ENCODE measurements at regions not wholly inside any gene's neighbourhood (a gene's known extent, or its start where the extent isn't known, plus 50 kb on each side); places are given as distances from the start of the nearest gene placed in this dataset.
A peak's percentile ranks its signal among the peaks of the same experiment; 100 is the strongest.
"Not testable (repeated sequence)": the region's sequence is repeated elsewhere in the genome, so short reads cannot be mapped to it uniquely, and the experiment has no call there.

DNA sequence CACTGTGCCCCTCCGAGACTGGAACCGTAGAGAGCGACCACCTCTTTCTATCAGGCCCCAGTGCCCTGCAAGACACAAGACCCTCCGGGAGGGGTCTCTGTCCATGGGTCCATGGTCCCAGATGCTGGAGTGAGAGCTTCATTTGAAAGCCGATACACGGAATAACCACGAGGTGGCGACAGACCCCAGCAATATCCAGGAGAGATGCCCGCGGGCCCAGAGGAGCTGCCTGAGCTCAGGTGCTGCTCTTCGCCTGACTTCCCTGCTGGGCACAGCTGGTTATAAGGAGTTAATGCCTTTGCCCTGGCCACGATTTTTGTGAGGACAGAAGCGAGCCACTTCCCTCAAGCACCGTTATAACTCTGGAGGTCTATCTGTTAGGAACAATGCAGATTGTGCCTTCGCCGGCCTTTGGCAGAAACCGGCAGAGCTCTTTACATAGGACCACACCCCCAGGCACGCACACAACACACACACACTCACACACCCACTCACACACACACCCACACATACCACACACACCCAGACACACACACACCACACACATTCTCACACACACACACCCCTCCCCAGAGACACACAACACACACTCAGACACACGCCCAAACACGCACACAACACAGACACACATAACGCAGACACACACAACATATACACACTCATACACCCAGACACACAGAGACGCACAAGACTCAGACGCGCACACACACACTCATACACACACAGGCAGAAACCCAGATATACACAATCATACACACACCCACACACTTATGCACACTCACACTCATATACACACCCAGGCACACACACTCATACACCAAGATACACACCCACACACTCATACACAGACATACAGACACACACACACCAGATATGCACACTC lies 436.4 kb downstream of the SOX9 start:
- peak; percentile 34 for DNase-seq (ENCODE audit: low spot score)

DNA sequence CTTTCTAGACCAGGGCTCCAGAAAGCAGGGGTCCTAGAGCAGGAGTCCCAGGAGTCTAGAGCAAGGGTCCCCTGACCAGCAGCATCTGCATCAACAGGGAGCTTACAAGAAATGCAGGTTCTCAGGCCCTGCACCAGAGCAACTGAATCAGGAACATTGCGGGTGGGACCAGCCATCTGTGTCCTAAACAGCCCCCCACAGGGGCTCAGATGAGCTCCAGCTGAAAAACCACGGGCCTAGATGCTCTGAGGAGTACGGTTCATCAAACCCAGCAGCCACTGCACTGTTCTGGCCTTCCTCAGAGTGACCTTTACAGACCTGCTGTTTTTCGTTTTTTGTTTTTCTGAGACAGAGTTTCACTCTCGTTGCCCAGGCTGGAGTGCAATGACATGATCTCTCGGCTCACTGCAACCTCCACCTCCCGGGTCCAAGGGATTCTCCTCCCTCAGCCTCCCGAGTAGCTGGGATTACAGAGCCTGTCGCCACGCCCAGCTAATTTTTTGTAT lies 438.2 kb downstream of the SOX9 start:
- DNase-seq (ENCODE audit: low spot score): no peak

GRCh38 chr17:72560303-72561247 lies 439.8 kb downstream of the SOX9 start:
- DNase-seq (ENCODE audit: low spot score): peak; percentile 53

DNA sequence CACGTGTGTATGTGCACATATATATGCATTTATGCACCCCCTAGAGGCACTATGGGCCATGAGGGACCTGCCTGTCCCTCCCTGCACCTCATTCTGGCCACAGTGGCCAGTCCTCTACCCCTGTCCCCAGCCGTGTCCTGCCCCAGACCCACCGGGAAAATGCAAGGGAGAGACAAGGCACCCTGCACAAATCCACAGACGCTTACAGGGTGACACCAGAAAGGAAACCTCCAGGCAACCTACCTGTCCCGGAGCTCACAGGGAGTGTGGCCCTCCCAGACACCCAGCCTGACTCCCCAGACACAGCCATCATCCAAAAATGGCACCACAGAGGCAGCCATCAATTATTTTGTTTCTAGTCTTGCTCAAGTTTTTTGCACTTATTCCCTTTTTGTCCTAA lies 440.4 kb downstream of the SOX9 start:
- DNase-seq (ENCODE audit: low spot score): no peak

GRCh38 chr17:72561680-72562079 lies 440.9 kb downstream of the SOX9 start:
- no peak for DNase-seq (ENCODE audit: low spot score)

DNA sequence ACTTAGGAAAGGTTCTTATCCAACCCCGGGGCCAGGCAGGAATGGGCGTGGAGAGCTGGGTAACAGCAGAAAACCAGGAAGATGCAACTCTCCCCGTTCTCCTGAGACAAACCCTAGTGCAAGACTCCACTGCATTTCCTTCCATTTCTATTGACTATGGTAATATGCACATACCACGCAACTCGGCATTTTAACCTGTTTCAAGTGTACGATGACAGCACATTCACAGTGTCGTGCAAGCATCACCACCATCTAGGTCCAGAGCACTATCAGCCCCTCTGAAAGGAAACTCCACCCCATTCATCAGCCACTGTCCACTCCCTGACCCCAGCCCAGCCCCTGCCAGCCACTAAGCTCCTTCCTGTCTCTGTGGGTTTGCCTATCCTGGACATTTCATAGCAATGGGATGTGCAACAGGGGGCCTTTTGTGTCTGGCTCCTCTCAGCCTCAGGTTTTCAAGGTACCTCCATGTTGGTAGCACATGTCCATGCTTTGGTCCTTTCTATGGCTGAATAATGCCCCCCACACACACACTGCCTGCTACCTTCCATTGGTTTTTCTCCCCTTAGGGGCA lies 441.9 kb downstream of the SOX9 start:
- no peak for DNase-seq (ENCODE audit: low spot score)

DNA sequence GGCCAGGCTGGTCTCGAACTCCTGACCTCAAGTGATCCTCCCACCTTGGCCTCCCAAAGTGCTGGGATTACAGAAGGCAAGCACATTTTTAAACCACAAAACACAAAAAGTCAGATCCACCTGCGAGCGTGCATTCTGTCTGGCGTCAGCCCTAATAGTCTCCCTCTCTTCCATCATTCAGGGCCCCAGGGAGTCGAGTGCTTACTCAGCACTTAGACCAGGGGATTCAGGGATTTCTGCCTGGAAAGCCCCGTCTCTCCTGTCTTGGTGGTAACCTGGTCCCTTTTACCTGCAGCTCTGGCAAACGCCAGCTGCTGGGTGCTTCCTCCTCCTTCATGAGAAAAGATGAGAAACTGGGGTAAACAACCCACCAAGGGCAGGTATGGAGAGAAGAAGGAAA lies 443.1 kb downstream of the SOX9 start:
- DNase-seq (ENCODE audit: low spot score): no peak

- DNase-seq (ENCODE audit: low spot score): no peak
Measured at GRCh38 chr17:72565006-72565405, 444.2 kb downstream of the SOX9 start.

DNA sequence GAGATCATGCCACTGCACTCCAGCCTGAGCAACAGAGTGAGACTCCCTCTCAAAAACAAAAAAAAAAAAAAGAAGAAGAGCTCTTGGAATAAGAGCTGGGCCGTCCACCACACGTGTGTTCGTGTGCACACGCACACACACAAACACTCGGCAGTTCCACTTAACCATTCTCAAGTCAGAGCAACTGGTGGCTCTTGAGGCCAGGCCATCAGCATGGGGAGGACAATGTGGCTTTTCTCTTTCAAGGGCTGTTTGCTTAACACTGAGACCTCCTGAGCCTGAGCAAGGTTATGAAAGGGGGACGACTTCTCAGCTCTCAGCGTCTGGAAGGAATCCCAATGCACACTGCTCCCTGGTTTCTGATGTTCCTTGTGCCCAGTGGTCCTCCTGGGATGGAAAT lies 444.9 kb downstream of the SOX9 start:
- DNase-seq (ENCODE audit: low spot score): no peak

DNA sequence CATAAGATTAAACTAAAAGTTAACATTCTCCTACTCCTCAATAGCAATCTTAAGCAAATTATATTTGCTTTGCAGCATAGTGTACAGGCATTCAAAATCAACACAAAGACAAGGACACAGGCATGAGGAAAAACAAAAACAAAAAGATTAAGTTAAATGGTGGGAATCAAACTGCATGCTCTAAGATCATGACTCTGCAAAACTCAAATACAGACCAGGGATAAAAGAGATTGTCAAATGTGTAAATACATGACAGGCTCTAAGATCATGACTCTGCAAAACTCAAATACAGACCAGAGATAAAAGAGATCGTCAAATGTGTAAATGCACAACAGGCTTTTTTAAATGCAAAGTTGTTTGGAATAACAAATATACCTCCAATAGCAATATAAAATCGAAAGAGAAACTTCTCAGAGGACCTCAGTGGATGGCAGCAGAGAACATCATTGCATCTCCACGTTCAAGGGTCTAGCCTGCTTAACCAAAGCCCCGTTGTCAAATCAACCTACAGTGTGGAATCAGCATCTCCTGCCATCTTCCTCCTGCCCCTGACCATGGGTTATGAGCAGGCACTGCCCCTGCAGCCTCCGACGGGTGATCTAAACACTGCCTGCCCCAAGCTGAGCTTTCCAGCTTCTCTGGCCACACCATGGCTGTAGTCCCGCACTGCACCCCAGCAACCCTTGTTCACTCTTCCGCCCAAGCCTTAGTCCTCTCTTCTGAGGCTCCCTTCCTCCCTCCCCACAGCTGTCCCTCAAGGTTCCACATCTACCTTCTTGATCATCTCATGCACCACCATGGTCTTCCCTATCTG lies 446.1 kb downstream of the SOX9 start:
- no peak for DNase-seq (ENCODE audit: low spot score)

DNA sequence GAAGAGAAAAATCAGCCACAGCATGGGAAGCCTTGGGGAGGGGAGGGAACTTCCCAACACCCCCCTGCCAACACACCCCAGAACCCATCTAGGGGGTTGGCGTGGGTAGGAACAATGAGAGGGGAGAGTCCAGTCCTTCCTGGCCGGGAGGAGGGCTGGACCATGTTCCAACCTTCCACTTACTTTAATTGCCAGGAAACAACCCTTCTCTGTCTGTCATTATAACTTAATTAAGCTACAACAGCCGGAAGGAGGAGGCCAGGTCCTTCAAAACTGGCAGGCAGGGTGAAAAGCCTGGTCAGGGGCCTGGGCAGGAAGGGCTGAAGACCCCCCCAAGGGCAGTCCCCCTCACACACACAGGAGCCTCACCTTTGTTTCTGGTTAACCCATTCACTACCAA lies 447.0 kb downstream of the SOX9 start:
- no peak for DNase-seq (ENCODE audit: low spot score)

DNA sequence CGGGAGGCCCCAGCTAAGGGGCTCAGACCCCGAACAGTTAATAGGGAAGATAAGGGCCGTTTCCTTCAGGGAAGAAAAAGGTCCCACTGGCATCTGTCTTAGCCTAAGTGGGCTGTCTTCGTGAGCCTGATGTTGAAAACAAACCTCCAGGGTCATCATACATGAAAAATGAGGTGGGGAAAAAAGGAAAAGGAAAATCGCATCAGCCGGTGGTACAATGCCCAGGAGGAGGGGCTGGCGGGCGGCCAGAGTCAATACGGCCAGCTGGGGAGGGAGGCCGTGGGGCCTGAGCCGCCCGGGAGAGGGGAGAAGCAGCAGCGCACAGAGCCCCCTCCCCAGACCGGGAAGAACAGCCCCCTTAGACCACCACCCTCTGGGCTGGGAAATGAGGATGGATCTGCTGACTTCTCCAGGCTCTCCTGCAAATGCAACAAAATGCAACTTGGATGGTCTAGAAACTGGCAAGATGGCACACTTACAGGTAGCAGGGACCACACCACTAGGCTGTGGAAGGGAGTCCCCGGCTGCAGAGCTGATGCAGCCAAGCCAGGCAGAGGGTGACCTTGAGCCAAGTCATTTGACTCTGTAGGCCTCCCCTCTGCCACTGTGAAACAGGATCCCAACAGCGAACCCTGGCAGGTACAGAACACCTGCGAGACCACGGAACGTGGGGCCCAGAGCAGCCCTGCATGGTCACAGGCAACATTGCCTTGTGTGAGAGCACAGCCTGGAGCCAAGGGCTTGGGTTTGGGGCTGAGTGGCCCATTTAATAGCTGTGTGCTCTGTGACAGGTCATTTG lies 448.5 kb downstream of the SOX9 start:
- no peak for DNase-seq (ENCODE audit: low spot score)

- no peak for DNase-seq (ENCODE audit: low spot score)
Measured at GRCh38 chr17:72571813-72572396, 451.1 kb downstream of the SOX9 start.

DNA sequence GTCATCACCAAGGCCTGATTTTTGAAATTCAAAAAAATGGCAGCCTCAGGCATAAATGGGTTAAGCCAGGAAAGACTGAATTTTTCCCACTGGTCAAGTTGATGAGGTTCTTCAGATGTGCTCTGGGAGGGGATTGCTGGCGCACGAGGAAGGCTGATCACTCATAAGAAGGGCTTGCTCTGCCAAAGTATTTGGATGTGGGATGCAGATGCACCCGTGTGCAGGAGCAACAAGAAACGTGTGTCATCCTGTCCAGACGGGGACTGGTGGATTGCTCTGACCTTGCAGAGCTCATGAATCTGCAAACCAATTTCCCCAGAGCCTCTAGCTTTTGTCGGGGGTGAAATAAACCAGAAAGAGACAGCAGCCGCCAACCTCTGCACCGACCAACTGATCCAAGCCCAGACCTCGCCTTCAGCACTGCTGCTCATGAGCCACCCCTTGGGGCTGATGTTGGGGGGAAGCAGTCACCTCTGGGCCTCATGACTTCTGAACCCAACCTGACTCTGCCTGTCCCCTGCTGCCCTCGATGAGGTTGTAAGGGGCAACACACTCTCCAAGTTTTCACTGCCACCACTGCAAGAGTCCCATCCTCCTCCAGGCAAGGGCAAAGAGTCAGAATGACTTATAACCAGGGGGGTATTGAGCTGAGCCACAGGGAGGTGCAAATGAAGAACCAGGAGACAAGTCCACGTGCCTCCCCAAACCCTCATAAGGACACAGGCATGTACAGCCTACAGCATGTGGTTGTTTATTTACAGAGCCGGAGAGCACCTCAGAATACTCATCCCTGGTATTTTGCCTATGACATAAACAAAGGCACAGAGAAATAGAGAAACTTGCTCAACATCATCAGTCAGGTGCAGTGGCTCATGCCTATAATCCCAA lies 452.0 kb downstream of the SOX9 start:
- DNase-seq (ENCODE audit: low spot score): no peak

- DNase-seq (ENCODE audit: low spot score): not testable (repeated sequence)
Measured at GRCh38 chr17:72573492-72573801, 452.6 kb downstream of the SOX9 start.

DNA sequence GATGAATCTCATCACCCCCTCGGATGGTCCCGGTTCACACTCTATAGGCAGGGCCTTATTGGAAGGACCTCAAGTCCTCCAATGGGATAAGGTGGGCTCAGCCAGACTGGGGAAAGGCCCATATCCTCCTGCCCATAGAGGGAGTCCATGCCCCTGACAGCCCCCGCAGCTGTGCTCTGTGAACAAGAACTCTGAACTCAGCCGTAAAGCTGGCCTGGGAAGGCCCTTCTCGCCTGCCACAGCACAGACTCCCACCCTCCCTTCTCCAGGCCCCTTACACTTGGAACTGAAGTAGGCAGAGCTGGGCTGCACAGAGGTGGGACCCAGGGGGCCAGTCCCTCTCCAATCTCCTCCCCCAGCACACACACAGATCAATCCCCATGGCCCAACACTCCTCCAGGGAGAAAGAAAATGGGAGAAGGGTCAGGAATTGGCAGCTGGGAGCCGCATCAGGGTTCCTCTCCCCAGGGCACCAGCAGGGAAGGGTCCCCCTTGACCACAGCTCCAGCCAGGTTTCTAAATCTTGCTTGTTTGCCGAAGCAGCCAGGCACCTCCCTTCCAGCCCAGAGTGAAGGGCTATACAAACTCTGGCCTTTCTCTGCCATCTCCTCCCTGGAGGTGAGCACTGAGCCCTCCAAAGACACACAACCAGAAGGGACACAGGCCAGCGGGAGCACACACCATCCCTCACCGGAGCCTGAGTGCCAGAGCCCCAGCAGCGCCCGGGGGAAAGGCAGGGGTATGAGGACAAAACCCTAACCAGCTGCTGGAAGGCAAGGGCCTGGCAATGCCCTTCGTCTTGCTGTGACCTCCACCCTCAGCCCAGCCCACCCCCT lies 454.1 kb downstream of the SOX9 start:
- no peak for DNase-seq (ENCODE audit: low spot score)

- no peak for DNase-seq (ENCODE audit: low spot score)
Measured at GRCh38 chr17:72575542-72576233, 454.9 kb downstream of the SOX9 start.

GRCh38 chr17:72576289-72576759 lies 455.5 kb downstream of the SOX9 start:
- DNase-seq (ENCODE audit: low spot score): no peak
